Neutrophil (primary cell): ENCODE measurements at regions not wholly inside any gene's neighbourhood (a gene's known extent, or its start where the extent isn't known, plus 50 kb on each side); places are given as distances from the start of the nearest gene placed in this dataset.

Source experiments
- H3K27ac ChIP-seq: fragments of 200-600 bp; sonication (generic); 2 replicates; pipeline ENCODE4 v1.5.1; 2016; ENCODE audit warnings: mild to moderate bottlenecking, moderate library complexity
- H3K27me3 ChIP-seq: fragments of 200-600 bp; sonication (generic); 2 replicates; pipeline ENCODE4 v1.6.0; 2016; ENCODE audit warnings: mild to moderate bottlenecking
- H3K36me3 ChIP-seq: fragments of 200-600 bp; sonication (generic); 2 replicates; pipeline ENCODE4 v1.5.1; 2017
- H3K4me1 ChIP-seq, 2 experiments: fragments of 200-600 bp in 1 of 2; sonication (generic) in 1 of 2; 1 replicate in 1 of 2; 2 replicates in 1 of 2; pipeline versions ENCODE4 v1.5.1 to v1.6.1; 2013 to 2016; ENCODE audit warnings: low read depth in 1 of 2, low read length in 1 of 2, mild to moderate bottlenecking in 1 of 2, moderate library complexity in 1 of 2; ENCODE audit not compliant: control insufficient read depth in 1 of 2, insufficient read depth in 1 of 2
- H3K4me3 ChIP-seq, 2 experiments: fragments of 200-600 bp in 1 of 2; sonication (generic) in 1 of 2; 1 replicate in 1 of 2; 2 replicates in 1 of 2; pipeline ENCODE4 v1.5.1; 2013 to 2016; ENCODE audit warnings: low read depth in 1 of 2, low read length in 1 of 2, mild to moderate bottlenecking in 1 of 2, moderate library complexity in 1 of 2
- H3K9me3 ChIP-seq: fragments of 200-600 bp; sonication (generic); 2 replicates; pipeline ENCODE4 v1.5.1; 2016
- CTCF ChIP-seq: fragments of 200-600 bp; sonication (generic); IDR thresholded peaks from 2 replicates; pipeline ENCODE4 v1.5.1; 2016; ENCODE audit warnings: antibody characterized with exemption

GRCh38 chr13:90952326-90952725, 395.2 kb upstream of the MIR17HG start:
- no peak overlapping the region for H3K27ac ChIP-seq
- H3K36me3 ChIP-seq: no peaks in the 10 kb centered on the region
- H3K27me3 ChIP-seq: no peaks in the 10 kb centered on the region
- no peaks in the 10 kb centered on the region for H3K9me3 ChIP-seq
- H3K4me1 ChIP-seq: no peaks in the 10 kb centered on the region
- no peak overlapping the region for H3K4me3 ChIP-seq
- no peak for TF ChIP-seq CTCF

- no peak overlapping the region for H3K4me3 ChIP-seq
- H3K9me3 ChIP-seq: no peaks in the 10 kb centered on the region
- no peaks in the 10 kb centered on the region for H3K4me1 ChIP-seq
- H3K27me3 ChIP-seq: no peaks in the 10 kb centered on the region
- no peak for TF ChIP-seq CTCF
- no peak overlapping the region for H3K27ac ChIP-seq
- H3K36me3 ChIP-seq: no peaks in the 10 kb centered on the region
Measured at GRCh38 chr13:90954605-90955195, 392.8 kb upstream of the MIR17HG start.

- no peak overlapping the region for H3K4me3 ChIP-seq
- no peak overlapping the region for H3K27ac ChIP-seq
- no peaks in the 10 kb centered on the region for H3K36me3 ChIP-seq
- H3K27me3 ChIP-seq: no peaks in the 10 kb centered on the region
- H3K9me3 ChIP-seq: no peaks in the 10 kb centered on the region
- no peak for TF ChIP-seq CTCF
- H3K4me1 ChIP-seq: no peaks in the 10 kb centered on the region
Measured at GRCh38 chr13:90956031-90956430, 391.5 kb upstream of the MIR17HG start.

GRCh38 chr13:90958866-90959265, 388.6 kb upstream of the MIR17HG start:
- H3K27me3 ChIP-seq: no peaks in the 10 kb centered on the region
- no peak overlapping the region for H3K27ac ChIP-seq

GRCh38 chr13:90968166-90968904, 379.2 kb upstream of the MIR17HG start:
- TF ChIP-seq CTCF: no peak
- no peaks in the 10 kb centered on the region for H3K36me3 ChIP-seq
- H3K9me3 ChIP-seq: no peaks in the 10 kb centered on the region
- H3K27me3 ChIP-seq: no peaks in the 10 kb centered on the region
- H3K4me3 ChIP-seq: no peak overlapping the region
- no peak overlapping the region for H3K27ac ChIP-seq
- no peaks in the 10 kb centered on the region for H3K4me1 ChIP-seq

More at GRCh38 chr13:90958866-90959265, 388.6 kb upstream of the MIR17HG start:
- H3K4me1 ChIP-seq: no peaks in the 10 kb centered on the region
- H3K9me3 ChIP-seq: no peaks in the 10 kb centered on the region
- TF ChIP-seq CTCF: no peak
- no peak overlapping the region for H3K4me3 ChIP-seq
- no peaks in the 10 kb centered on the region for H3K36me3 ChIP-seq
